SH-SY5Y (cell line): ENCODE measurements at regions not wholly inside any gene's neighbourhood (a gene's known extent, or its start where the extent isn't known, plus 50 kb on each side); places are given as distances from the start of the nearest gene placed in this dataset.

Source experiments
- GATA2 ChIP-seq: IDR thresholded peaks from 2 replicates; pipeline ENCODE4 v1.6.1; 2011; ENCODE audit warnings: mild to moderate bottlenecking, low read depth, low read length
- GATA3 ChIP-seq: IDR thresholded peaks from 2 replicates; pipeline ENCODE4 v1.6.1; 2011; ENCODE audit warnings: low read depth, mild to moderate bottlenecking, low read length, moderate library complexity

DNA sequence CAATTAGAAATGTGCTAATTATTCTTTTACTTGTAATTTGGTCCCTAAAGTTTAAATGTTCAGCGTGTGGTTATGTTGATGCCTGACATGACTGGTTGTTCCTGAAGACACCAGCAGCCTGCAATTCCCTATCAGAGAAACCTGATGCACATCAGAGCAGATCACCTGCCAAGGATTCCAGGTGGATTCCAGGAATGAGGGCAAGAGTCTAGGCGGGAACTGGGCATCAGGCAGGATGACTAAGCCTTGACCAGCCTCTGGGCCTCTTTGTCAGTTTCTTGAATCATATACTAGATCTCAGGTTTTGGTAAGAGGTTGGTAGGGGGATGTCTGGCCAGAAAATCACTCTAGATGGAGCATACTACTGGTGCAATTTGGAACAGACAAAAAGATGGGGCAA lies 130.7 kb upstream of the TNR start:
- TF ChIP-seq GATA3 (no peak), GATA2 (no peak)
